Activated T-cell treated with anti-CD3 and anti-CD28 coated beads, Interleukin-2, amount 50 U/mL, for 1 hour (primary cell): ENCODE measurements at regions not wholly inside any gene's neighbourhood (a gene's known extent, or its start where the extent isn't known, plus 50 kb on each side); places are given as distances from the start of the nearest gene placed in this dataset.

Experiments used
- DNase-seq: peaks from one replicate; pipeline ENCODE4 v3.0.0-alpha.2; 2020

DNA sequence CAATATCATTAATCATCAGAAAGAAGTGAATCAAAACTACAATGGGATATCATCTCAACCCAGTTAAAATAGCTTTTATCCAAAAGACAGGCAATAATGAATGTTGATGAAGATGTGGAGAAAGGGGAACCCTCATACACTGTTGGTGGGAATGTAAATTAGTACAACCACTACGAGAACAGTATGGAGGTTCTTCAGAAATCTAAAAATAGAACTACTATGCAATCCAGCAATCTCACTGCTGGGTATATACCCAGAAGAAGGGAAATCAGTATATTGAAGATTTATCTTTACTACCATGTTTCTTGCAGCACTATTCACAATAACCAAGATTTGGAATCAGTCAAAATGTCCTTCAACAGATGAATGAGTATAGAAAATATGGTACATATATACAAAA lies 189.8 kb downstream of the HHIPL2 start:
- DNase-seq: no peak

DNA sequence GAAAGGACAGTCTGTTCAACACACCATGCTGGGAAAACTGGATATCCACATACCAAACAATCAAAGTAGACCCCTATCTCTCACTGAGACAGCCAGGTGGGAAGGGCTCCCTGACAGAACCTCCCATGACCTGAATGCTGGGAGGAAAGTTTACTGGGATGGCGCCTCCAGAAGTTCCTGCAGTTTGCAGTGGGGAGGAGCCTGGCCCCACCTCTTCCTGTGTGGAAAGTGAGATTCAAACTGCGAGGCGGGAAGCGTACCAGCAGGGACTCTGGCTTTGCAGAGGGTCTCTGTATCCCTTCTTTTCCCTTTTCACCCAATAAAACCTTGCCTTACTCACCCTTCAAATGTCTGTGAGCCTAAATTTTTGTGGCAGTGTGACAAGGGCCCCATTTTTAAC lies 190.7 kb downstream of the HHIPL2 start:
- DNase-seq: no peak

GRCh38 chr1:222347627-222348026 lies 200.3 kb downstream of the HHIPL2 start:
- no peak for DNase-seq

DNA sequence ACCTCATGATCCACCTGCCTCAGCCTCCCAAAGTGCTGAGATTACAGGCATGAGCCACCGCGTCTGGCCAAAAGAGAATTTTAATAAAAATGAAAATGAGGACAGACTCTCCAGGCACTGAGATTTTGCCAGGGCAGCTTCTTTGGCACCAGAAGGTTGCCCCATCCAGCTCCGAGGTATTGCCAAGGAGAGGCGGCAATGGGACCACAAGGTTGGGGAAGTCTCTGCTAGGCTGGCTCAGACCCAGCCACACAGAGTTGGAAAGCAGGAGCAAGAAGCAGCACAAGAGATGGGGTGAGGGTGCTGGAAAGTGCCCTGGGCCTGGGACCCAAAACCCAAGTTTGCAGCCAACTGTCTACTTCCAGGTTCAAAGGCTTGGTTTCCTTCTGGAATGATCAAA lies 200.9 kb downstream of the HHIPL2 start:
- DNase-seq: no peak

- no peak for DNase-seq
Observed at GRCh38 chr1:222339376-222339947, 208.4 kb downstream of the HHIPL2 start.

DNA sequence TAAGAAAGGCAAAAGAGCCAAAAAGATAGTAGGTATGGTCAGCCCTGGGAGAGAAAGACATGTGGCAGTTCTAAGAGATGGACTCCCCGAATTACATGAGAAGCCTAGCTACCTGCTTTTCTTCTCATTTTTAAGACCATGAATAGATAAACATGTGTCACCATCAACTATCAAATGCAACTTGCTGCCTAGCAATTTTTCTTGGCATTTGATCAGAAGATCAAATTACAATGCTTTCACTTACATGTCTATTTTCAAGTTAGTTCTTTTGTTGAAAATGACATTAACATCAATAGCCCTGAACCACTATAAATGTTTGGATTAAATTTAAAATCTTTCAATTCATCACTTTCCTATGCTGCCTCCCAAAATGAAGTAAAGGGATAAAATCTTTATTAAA lies 212.3 kb downstream of the HHIPL2 start:
- DNase-seq: no peak

DNA sequence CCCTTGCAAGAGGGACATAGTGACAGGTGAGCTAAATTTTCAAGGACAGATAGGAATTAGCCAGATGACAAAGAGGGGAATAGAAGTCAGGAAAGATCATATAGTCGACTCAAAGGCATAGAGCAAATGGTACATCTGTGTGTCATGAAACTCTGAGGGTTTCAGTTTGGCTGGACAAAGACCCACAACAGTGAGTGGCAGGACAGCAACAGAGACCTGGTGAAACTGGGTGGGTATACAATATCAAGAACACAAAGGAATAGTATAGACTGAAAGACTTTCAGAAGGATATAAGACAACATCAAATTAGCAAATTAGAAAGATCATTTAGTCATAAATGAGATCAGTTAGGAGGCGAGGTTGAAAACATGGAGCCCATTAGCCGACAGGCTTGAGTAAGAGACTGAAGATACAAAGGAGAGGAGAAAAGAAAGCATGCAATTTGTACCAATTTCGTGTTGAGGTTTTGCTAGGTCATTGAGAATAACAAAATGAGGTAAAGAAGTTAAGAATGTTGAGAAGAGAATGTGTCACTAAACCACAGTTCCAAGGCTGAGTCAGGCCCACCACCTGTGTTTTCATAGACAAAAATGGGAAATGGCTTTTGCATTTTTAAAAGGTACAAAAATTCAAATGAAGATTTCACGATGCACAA lies 213.8 kb downstream of the HHIPL2 start:
- DNase-seq: no peak

DNA sequence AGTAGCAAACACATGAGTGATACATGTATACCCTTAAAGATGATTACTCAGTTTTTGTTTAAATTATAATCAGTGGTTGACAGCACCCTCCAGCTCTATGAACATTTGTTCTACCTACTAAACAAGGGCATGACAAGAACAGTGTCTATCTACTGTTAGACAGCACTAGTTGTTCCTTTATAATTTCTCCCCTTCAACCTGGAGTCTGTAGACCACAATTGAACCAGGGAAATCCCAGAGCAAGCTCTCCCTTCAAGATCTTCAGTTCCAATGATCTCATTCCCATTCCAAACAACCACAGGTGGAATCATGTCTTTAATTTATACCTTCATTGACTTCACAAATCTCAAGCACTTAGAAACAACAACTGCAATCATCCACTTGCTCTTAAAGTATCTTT lies 216.1 kb downstream of the HHIPL2 start:
- no peak for DNase-seq

DNA sequence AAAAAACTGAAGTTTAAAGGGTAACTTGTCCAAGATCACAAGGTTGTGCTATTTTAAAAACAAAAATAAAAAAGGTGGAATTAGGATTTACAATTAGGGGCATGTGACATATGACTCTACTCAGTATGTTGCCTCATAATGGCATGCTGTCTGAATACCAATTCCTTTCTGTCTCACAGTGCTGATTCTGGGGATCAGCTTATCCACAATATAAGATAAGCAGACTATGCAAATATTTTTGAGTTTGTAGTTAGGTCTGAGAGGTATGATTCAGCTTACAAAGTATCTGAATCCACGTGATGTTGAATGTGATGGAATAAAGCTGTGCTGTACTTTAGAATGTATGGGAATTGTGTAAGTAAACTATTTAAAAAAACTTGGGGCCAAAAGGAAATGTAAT lies 216.6 kb downstream of the HHIPL2 start:
- DNase-seq: no peak

GRCh38 chr1:222329493-222330045 lies 218.3 kb downstream of the HHIPL2 start:
- DNase-seq: no peak

- no peak for DNase-seq
Observed at GRCh38 chr1:222326710-222327036, 221.2 kb downstream of the HHIPL2 start.

DNA sequence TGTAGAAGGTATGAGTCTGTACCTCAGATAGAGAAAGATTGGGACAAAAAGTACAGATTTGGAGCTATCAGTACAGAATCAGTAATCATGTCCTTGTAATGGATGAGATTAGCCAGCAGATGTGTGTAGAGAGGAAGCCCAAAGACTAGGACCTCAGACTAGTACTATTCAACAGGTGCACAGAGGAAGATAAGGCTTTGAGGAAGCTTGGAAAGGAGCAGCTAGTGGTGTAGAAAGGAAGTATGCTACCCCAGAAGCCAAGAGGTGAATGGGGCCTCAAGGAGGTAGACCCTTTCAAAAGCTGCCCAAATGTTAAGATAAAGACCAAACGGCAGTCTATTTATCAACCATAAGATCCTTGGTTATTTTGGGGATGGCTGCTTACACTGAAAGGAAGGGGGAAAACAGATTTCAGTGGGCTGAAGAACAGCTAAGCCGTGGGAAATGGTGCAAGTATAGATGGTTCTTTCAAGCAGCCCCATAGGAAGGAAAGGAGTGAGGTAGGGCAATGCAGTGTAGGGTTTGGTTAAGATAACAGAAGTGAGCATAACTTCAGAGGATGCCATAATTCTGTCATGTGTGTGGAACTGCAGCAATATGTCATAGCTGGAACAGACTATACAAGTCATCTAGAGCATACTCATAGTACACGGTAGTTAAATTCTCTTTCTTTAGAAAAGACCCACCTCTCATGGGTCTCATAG lies 221.7 kb downstream of the HHIPL2 start:
- DNase-seq: no peak

- no peak for DNase-seq
Observed at GRCh38 chr1:222325506-222325905, 222.4 kb downstream of the HHIPL2 start.

- no peak for DNase-seq
Observed at GRCh38 chr1:222314839-222315238, 233.1 kb downstream of the HHIPL2 start.

- peak; percentile 18 for DNase-seq
Observed at GRCh38 chr1:222310836-222311235, 237.1 kb downstream of the HHIPL2 start.

DNA sequence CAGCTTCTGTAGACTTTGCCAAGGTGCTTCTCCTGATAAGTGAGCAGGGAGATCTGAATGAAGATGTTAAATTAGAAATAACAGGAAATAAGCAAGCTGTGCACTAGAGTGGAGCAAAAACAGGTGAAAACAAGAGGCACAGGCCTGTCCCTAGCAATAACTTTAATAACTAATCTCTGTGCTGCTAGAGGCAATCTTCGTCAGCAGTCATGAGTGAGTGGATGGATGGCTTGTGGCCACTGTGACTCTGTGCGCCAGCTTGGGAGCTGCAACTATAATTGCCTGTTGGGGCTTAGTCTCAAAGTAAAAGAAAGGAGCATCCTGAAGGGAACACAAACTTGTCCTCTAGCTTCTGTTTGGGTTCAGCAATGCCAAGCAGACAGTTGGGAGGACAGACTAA lies 240.3 kb downstream of the HHIPL2 start:
- no peak for DNase-seq

DNA sequence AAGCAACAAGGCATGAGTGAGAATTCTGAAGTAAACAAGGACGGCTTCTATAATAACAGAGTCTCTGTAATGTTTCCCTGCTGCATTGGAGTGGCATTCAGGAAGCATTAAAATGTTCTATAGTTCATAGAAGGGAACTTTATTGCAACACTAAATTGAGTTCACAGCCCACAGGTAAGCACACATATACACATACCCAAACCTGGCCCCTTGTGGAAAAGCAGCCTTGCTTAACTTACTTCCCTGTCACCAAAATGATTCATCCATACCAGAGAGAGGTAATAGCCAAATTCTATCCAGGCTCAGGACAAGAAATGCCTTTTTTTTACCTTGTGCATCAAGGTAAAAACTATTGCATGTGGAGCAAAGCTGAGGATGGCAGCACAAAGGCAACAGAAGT lies 241.4 kb downstream of the HHIPL2 start:
- no peak for DNase-seq

DNA sequence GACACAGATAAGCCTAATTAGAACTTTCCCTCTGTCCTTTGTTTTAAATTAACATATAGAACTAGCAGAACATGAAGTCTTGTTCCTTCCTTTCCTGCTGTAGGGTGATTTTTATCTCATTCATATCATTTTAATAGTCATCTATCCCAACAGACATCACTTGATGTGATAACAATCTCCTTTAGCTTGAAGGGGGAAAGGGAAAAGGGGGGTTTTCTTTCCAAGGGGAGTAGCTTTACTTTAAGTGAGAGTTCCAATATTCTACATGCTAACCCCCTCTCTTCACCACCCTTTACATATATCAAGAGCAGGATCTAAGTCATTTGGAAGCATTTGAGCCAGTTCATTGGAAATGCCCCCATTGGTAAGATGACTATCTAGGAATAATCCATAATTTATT lies 241.9 kb downstream of the HHIPL2 start:
- DNase-seq: no peak

- DNase-seq: no peak
Observed at GRCh38 chr1:222301652-222302051, 246.3 kb downstream of the HHIPL2 start.

DNA sequence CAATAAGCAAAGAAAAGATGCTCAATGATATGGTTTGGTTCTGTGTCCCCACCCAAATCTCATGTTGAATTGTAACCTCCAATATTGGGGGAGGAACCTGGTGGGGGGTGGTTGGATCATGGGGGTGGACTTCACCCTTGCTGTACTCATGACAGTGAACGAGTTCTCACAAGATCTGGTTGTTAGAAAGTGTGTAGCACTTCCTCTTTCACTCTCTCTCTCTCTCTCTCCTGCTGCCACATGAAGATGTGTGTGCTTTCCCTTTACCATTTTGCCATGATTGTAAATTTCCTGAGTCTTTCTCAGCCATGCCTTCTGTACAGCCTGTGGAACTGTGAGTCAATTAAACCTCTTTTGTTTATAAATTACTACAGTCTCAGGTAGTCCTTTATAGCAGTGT lies 248.4 kb downstream of the HHIPL2 start:
- DNase-seq: no peak

DNA sequence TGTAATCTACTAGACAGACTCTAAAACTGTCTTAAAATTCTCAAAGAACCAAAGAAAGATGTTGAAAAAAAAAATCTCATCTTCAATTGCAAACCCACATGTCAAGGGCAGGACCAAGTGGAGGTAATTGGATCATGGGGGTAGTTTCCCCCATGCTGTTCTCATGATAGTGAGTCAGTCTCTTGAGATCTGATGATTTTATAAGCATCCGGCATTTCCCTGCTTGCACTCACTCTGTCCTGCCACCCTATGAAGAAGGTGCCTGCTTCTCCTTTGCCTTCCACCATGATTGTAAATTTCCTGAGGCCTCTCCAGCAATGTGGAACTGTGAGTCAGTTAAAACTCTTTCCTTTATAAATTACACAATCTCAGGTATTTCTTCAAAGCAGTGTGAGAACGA lies 257.0 kb downstream of the HHIPL2 start:
- no peak for DNase-seq

GRCh38 chr1:222288053-222288452 lies 259.9 kb downstream of the HHIPL2 start:
- DNase-seq: no peak

GRCh38 chr1:222286011-222286410 lies 261.9 kb downstream of the HHIPL2 start:
- no peak for DNase-seq

DNA sequence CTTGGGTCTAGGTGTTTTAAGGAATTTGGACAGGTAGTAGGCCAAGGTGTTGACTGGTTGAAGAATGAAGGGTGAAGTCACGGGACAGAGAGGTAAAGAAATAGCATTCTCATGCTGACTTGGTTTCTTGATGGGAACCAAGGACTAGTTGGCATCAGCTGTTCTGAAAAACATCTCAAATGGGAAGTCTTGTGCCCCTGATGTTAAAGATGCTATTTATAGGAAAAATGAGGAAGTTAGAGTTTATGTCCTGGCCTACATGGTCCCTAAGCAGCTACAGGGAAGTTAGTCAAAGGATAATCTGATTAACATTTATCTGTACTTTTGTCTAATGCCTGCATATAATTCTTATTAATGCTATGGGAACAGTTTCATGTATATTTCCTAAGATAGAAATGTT lies 262.4 kb downstream of the HHIPL2 start:
- no peak for DNase-seq

DNA sequence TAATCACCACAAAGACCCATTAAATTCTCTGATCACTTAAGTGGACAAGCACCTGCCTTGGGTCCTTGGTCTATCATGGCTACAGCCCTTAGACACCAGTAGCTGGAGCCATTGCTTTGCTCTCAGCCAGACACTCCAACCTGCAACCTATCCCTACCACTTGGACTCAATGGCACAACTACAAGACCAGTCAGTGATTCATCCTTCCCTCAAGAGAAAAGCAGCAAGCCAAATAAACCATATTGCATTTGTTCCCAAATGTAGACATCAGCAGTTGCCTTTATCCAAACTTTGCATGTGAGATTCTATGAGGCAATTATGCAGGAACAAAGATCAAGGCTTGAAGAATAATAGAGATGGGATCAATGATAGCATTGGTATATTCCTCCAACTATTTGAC lies 263.4 kb downstream of the HHIPL2 start:
- no peak for DNase-seq
